HG02973 (cell line): ENCODE measurements at regions not wholly inside any gene's neighbourhood (a gene's known extent, or its start where the extent isn't known, plus 50 kb on each side); places are given as distances from the start of the nearest gene placed in this dataset.

ENCODE experiments used
- ATAC-seq: cut with Tn5 transposase; IDR thresholded peaks from one replicate; pipeline ENCODE4 v1.9.1; 2021; ENCODE audit warnings: moderate library complexity; ENCODE audit not compliant: unreplicated experiment

DNA sequence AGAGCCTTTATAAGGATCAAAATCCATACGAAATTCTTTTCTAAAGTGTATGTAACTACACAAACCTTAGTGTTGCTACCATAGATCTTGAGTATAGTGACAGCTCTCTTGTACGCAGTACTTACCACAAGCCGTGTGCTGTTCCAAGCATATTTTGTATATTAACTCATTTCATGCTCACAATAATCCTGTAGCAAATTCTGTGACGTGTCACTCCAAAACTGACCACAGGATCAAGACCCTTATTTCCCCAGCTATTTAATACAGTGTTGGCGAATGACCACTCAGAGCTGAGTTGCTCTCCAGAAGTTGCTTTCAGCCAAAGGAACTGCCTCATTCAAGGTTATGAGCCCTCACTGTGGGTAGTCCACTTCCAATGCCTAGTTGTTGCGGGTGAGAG is 169.8 kb downstream of the BTG1 start:
- no peak for ATAC-seq

DNA sequence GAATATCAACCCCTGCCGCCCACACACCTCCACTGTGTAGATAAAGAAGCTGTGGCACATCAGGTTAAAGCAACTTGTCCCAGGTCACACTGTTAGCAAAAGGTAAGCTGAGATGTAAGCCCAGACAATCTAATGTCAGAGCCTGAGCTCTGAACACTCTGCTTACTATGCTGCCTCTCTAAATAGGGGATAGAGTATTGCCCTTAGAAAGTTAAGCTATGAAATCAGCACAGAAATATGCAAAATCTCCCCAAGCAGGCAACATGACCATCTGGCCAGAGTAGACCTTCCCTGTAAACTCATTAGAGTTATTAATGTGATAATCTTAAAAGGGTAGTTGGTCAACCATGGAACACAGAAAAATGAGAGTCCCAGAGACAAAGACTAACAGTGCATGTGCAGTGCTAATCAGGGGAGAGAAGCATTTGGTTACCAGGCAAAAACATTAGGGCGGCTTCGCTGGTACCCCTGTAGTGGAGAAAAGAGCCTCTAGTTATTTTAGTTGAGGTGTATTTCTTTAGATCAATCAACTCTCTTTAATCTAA is 171.0 kb downstream of the BTG1 start:
- ATAC-seq: no peak

DNA sequence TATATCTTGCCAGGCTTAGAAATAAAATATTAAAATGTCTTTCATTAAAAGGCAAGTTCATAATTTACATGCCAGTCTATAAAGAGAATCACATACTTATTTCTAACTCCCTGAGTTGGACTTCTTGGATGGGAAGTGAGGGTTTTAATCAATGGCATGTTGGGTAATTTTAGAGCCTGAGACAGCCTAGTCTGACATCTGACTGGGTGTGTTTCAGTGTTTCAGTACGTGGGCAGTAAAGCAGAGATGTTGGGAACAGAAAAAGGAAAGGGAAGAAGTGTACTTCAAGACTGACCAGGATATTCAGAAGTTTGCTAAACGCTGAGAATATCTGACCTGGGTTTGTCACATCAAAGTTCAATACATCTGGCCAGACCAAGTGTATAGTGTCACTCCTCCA is 171.8 kb downstream of the BTG1 start:
- no peak for ATAC-seq

DNA sequence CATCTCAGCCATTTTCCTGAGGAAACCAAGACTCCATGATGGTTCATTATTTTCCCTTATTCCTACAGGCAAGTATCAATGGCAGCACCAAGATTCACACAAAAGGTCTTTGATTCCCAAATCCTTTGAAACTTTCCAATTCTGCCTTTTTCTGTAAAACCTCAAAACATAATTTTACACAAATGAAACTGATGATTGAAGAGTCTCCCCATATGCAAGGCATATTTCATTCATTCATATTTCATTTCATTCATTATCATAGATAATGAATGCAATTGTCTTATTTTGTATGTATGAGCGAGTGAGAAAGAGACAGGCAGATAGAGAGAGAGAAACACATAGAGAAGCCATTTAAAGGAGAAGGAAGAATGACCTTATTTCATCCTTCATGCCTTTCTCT is 172.8 kb downstream of the BTG1 start:
- no peak for ATAC-seq

DNA sequence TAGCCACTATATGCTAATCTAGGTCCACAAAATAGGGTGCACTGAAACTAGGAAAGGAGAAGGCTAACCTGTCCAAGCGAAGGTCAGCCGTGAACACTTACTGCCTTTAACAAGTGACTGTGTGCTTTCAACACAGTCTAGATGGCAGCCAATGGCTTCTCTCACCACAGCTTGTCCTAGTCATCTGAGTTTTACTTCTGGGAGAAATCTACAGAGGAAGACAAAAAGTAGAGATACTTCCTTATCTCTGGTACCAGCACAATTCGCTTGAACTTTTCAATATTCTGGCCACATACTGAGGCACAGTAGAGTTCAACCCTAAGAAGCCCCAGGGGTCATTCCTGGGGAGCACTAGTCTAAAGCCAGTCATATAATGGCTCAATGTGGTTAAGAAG is 176.9 kb downstream of the BTG1 start:
- no peak for ATAC-seq

DNA sequence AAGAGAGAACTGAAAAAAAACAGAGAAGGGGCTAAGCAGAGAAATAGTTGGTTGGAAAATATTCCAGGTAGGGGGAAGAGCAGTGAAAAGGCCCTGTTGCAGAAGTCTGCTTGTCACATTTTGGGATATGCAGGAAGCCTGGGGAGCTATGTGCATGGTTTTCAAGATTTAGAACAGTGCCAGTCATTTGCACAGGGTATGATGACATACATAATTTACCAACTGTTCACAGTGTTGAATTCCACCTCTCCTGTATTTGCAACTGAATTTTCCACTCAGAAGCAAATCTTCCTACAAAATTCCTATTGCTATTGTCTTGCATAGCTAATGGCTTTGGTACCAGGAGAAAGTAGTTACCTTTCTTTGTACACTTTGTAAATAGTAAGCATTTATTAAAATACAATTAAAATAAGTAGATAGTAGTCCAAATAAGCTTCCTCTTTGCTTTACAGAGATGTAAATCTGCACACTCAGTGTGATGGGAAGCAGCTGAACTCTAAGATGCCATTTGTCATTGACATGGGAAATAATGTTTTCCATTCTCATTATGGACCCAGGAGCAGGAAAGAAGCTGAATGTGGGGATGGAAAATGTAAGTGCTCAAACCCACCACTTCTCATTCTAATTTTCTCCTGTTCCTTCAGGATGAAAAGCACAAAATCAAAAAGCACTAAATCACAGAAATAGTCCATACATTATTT is 177.4 kb downstream of the BTG1 start:
- no peak for ATAC-seq

DNA sequence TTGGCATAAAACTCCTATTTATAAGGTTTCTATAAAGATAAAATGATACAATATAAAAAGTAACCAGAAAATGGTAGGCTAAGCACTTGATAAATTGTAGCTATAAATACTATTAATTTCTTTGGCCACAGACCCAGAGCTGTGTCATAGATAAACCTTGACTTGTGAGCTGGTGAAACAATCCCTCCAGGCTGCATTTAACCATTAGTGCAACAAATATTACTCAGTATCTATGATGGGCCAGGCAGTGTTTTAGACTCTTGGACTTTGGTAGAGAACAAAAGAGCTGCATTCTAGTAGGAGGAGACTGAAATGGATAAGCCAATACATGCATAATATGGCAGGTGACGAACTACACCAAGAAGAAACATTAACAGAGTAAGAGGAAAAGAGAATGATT is 178.1 kb downstream of the BTG1 start:
- no peak for ATAC-seq

DNA sequence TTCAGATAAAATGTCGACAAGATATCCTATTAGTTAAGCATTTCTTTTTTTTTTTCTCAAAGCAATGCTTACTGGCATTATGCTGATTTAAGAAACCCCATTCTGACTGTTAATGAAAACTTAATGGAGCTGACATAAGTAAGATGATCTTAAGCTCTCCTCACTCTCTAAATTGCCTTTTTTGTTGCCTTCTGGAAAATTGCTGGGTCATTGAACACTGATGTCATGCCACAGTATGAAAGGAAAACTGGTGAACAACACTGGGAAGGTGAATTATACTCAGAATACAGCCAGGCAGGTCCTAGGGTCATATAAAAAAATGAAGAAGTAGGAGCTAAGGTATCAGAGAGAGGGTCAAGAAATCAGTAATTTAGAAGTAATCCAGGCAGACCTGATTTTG is 179.9 kb downstream of the BTG1 start:
- ATAC-seq: no peak

DNA sequence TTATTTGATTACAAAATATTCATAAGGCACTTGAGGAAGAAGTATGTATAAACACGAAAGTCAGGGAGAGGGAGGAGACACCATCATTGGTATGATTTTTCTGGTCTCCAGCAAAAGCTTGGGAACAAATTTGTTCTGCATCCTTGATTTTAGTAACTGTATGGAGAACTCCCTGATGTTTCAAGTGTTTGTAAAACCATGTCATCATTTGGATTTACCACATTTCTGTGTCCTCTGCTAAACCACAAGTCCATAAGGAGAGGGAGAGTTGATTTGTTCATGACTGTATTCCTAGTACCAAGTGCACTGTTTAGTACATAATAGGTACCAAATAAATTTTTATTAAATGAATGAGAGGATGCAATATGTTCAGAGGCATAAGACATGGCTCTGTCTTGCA is 181.1 kb downstream of the BTG1 start:
- no peak for ATAC-seq

DNA sequence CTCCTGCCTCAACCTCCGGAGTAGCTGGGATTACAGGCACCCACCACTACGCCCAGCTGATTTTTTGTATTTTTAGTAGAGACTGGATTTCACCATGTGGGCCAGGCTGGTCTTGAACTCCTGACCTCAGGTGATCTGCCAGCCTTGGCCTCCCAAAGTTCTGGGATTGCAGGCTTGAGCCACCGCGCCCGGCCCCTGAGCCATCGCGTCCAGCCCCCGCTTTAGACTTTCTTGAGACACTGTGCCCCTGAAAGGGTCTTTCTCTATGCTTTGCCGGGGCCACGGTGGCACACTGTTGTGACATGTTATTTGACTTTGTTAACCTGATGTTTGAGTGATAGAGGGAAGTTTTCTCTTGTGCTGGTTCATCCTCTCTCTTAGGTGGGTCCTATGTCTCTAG is 186.4 kb downstream of the BTG1 start:
- no peak for ATAC-seq

DNA sequence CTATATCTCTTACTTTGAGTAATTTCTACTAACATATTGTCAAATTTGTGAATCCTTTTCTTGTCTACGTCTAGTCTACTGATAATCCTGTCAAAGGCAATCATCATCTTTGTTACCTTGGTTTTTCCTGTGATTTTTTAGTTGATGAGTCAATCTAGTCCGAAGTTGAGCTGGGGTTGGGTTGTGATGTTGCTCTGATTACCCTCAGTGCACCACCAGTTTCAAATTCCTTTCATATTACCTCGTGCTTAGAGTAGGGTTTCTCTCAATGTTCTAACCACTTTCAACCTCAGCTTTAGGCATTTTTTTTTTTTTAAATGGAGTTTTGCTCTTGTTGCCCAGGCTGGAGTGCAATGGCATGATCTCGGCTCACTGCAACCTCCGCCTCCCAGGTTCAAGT is 186.8 kb downstream of the BTG1 start:
- no peak for ATAC-seq

DNA sequence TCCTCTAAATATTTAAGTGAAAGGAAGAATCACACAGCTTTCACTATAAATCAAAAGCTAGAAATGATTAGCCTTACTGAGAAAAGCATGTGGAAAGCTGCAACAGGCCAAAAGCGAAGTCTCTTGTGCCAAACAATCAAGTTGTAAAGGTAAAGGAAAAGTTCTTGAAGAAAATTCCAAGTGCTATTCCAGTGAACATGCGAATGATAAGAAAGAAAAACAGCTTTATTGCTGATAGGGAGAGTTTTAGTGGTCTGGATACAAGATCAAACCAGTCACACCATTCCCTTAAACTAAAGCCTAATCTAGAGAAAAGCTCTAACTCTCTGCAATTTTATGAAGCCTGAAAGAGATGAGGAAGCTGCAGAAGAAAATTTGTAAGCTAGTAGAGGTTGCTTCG is 190.9 kb downstream of the BTG1 start:
- no peak for ATAC-seq

DNA sequence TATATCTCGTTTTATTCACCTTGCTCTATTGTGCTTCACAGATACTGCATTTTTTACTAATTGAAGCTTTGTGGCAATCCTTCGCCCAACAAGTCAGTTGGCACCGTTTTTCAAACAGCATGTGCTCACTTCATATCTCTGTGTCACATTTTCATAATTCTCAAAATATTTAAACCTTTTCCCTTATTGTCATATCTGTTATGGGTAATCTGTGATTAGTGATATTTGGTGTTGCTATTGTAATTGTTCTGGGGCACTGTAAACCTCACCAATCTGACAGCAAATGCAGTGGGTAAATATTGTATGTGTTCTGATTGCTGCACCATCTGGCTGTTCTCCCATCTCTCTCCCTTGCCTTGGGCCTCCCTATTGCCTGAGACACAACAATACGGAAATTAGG is 191.3 kb downstream of the BTG1 start:
- no peak for ATAC-seq

DNA sequence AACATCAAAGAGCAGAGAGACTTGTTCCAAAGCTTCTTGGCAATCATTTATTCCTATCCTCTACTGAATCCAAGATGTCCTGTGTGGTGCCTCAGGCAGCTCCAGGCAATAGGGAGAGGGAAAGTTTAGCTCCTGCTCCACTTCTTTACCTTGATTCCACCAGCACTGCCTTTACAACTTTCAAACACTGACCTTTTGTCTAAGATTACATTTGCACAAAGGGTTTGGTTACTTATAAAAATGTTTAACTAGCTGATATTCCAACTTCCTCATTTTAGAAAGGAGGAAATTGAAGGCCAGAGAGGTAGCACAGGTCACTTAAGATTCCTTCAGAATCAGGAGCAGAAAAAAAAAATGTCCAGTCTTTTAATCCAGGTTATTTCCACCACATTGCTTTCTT is 192.7 kb downstream of the BTG1 start:
- ATAC-seq: no peak

DNA sequence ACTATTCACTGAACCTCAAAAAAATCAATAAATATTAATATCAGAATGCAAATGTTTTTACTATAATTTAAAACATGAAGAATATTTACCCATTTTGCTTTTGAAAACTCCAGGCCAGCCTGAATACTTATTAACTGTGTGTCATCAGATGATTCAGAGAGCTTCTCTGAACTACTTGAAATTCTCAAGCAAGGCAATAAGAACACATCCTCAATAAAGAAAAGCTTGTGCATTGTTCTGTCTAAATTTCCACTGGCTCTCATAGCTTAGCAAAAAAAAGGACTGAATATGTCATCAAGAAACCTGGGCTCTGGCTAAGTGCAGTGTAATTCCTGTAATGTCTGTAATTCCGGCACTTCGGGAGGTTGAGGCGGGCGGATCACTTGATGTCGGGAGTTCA is 194.1 kb downstream of the BTG1 start:
- no peak for ATAC-seq

DNA sequence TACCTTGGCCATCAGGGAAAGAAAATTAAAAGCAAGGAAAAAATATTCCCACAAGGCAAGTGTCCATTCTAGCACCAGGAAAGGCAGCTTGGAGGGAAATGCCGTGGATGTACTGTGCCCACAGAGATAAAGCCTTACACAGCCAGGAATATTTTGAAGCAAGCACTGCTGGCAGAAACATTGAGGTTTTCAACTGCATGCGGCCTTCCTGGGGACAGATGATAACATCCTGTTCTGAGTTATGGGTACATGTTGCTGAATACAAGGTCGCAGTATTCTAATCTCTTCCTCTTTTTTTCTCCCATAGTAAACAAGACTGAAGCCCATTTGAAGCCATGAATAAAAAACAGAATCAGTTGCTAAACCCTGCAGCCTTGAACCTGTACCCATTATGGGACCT is 197.1 kb downstream of the BTG1 start:
- ATAC-seq: no peak

DNA sequence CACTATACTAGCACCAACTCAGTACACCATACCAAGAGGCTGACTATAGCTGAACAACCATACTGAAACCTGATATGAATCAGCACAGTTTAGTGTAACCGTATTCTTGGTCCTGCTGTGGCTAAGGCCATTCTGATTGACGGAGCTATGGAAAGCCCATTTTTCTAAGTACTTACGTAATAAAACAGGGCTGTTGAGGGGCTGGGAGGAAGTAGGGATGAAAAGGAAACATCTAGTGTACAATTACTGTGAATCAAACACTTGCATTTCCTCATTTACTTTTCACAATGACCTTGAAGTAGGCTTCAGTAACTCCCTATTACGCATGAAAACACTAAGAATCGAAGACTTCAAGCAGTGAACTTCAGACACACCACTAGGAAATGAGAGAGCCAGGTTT is 198.2 kb downstream of the BTG1 start:
- peak; percentile 60 for ATAC-seq

DNA sequence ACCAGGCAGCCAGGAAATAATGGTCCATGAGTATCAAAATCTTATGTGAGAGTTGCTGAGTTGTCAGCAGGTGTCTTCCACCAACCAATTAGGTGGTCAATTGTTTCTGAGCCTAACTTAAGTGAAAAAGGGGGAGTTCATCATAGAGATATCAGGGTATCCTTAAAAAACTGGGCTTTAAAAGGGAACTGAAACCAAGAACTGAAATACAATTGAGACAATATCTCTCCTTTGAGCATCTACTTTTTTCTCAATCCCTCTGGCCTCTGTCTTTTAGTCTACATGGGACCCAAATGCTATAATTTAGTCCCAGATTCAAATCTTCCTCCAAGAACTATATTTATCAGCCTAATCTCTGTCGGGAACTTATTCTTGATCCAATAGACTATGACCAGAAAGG is 201.0 kb downstream of the BTG1 start:
- ATAC-seq: no peak

DNA sequence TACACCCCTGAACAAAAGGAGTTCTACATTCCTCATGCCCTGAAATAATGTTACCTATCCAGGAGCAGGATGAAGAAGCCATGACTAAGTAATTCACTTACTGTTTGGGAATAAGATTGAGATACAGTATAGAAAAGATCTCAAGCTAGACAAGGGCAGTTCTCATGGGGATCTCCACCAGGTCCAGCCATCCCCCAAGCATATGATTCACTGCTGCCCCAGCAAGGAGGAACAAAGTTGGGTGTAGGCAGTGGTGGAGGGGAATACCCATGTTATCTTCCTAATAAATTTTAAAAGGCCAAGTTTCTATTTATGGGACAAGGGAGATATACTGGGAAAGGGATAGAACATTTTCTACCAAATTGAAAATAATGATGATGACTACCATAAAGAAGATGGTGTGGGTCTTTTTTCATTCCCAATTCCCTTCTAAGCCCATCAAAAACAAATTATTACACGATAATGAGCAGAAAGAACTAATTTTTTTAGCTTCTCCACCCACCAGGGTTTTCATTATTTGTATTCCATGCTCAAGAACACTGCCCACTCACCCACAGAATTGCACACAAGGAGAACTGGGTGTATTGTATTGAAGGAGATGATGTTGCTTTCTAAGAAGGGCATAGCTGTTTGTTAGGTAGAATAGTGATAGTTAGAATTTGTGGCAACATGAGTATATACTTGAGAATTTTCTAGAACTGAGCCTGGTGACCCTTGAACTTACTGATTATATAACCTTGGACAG is 204.6 kb downstream of the BTG1 start:
- ATAC-seq: no peak

DNA sequence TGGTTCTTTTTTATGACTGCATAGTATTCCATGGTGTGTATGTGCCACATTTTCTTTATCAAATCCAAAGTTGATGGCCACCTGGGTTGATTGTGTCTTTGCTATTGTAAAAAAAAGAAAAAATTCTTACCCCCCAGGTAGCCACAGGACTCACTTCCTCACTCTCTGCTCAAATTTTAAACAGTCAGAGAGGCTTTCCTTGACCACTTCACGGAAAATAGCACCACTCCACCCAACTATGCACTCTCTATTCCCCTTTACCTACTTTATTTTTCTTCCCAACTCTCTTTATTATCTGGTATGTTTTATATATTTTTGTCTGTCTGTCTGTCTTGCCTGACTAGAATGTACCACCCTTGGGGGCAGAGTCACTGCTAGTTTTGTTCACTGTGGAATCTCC is 205.3 kb downstream of the BTG1 start:
- ATAC-seq: no peak

DNA sequence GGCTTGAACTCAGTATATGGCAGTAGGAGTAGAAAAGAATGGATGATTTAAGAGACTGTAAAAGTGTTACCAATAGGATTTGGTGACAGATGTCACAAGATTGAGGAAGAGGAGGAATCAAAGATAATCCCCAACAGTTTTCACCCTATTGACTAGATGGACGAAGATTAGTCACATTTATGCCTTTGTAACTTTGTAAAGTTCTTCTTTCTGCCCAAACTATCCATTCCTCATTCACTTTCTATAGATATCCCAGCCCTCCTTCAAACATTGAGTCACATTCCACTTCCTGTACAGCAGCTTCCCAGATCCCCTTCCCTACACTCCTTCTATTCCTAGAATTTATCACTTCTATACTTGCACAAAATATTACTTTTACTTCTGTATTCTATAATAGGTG is 207.9 kb downstream of the BTG1 start:
- no peak for ATAC-seq

DNA sequence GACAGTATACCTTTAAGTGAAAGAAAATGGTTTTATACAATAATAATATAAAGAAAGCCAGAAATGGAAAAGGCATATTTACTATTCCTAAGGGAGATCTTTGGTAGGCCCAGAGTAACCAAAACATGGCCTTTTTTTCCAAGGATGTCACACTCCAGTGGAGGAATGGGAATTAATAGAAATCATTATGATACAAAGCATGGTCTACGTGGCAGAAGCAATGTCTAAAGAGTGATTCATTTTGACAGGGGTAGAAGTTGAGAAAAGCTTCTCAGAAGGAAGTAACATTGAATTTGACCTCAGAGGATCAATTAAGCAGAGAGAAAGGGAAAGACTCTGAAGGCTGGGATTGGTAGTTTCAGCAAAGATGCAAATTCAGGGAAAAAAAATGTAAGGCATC is 208.6 kb downstream of the BTG1 start:
- no peak for ATAC-seq

DNA sequence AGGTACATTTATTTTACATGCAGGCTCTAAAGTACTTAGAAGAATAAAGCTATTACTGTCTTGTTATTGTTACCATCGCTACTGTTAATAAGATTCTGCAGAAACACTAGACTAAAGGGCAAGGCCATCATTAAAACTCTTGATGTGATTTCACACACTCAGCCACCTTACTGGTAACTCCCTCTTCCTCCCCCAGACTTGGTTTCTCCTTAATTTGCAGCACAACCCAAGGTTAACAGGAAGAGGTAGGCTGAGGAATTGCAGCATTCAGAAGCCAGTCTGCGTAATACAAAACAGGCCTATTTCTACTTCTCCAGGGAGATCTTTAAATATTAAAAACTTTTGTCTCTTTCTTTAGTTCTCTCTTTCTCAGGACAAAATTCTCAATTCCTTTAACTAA is 210.3 kb downstream of the BTG1 start:
- no peak for ATAC-seq
